Panc1 (cell line): ENCODE measurements at regions not wholly inside any gene's neighbourhood (a gene's known extent, or its start where the extent isn't known, plus 50 kb on each side); places are given as distances from the start of the nearest gene placed in this dataset.

ENCODE experiments used
- POLR2AphosphoS5 ChIP-seq: IDR thresholded peaks from 2 replicates; pipeline ENCODE4 v1.6.1; 2012; ENCODE audit warnings: mild to moderate bottlenecking, low read depth, low read length, moderate library complexity
- TCF7L2 ChIP-seq: IDR thresholded peaks from 2 replicates; pipeline ENCODE4 v1.6.1; 2011; ENCODE audit warnings: mild to moderate bottlenecking, low read depth, low read length, inconsistent platforms
- TF ChIP-seq, protein P1 (sequence below): fragments of 450-650 bp; IDR thresholded peaks from 2 replicates; pipeline ENCODE4 v1.5.1; 2017; ENCODE audit warnings: mild to moderate bottlenecking
- TF ChIP-seq, protein P2 (sequence below), 2 experiments: IDR thresholded peaks; 2 replicates each; pipeline ENCODE4 v1.6.1; 2011 to 2012; ENCODE audit warnings: low read depth in 2 of 2, control low read depth in 1 of 2, low read length in 1 of 2, mild to moderate bottlenecking in 1 of 2, moderate library complexity in 1 of 2; ENCODE audit not compliant: insufficient read depth in 1 of 2

DNA sequence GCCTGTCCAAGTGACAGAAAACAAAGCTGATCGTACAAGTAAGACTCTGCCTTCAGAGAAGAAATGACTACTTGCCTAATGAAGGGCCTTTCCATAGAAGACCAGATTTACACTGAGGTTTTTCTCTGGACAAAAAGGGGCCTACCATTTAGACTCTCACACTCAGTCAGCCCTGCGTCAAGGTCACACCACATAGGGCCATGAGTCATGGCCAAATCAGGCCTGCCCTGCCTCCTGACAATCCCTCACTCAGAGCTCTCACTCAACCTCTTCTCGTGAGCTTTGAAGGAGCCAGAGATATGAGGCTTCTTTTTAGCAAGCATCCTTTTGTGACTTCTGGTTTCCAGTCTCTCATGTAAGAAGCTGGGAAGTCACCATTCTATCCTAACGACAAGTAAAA, 68.1 kb upstream of the NMNAT3 start:
- TF ChIP-seq, protein P1, sequence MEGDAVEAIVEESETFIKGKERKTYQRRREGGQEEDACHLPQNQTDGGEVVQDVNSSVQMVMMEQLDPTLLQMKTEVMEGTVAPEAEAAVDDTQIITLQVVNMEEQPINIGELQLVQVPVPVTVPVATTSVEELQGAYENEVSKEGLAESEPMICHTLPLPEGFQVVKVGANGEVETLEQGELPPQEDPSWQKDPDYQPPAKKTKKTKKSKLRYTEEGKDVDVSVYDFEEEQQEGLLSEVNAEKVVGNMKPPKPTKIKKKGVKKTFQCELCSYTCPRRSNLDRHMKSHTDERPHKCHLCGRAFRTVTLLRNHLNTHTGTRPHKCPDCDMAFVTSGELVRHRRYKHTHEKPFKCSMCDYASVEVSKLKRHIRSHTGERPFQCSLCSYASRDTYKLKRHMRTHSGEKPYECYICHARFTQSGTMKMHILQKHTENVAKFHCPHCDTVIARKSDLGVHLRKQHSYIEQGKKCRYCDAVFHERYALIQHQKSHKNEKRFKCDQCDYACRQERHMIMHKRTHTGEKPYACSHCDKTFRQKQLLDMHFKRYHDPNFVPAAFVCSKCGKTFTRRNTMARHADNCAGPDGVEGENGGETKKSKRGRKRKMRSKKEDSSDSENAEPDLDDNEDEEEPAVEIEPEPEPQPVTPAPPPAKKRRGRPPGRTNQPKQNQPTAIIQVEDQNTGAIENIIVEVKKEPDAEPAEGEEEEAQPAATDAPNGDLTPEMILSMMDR: no peak
- TF ChIP-seq TCF7L2 (no peak), POLR2AphosphoS5 (no peak)
- TF ChIP-seq, protein P2, sequence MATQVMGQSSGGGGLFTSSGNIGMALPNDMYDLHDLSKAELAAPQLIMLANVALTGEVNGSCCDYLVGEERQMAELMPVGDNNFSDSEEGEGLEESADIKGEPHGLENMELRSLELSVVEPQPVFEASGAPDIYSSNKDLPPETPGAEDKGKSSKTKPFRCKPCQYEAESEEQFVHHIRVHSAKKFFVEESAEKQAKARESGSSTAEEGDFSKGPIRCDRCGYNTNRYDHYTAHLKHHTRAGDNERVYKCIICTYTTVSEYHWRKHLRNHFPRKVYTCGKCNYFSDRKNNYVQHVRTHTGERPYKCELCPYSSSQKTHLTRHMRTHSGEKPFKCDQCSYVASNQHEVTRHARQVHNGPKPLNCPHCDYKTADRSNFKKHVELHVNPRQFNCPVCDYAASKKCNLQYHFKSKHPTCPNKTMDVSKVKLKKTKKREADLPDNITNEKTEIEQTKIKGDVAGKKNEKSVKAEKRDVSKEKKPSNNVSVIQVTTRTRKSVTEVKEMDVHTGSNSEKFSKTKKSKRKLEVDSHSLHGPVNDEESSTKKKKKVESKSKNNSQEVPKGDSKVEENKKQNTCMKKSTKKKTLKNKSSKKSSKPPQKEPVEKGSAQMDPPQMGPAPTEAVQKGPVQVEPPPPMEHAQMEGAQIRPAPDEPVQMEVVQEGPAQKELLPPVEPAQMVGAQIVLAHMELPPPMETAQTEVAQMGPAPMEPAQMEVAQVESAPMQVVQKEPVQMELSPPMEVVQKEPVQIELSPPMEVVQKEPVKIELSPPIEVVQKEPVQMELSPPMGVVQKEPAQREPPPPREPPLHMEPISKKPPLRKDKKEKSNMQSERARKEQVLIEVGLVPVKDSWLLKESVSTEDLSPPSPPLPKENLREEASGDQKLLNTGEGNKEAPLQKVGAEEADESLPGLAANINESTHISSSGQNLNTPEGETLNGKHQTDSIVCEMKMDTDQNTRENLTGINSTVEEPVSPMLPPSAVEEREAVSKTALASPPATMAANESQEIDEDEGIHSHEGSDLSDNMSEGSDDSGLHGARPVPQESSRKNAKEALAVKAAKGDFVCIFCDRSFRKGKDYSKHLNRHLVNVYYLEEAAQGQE (IDR thresholded peaks at IDR 0.05; ENCODE audit: insufficient read depth in 1 of 2, low read depth in 2 of 2, low read length in 1 of 2): no peak
